Thoracic aorta (tissue), 2 donors: ENCODE measurements at regions not wholly inside any gene's neighbourhood (a gene's known extent, or its start where the extent isn't known, plus 50 kb on each side); places are given as distances from the start of the nearest gene placed in this dataset.

Source experiments
- ATAC-seq: fragments of 150-250 bp; one replicate; pipeline ENCODE4 v1.8.0; 2017; ENCODE audit warnings: low read depth; ENCODE audit not compliant: insufficient number of reproducible peaks, low FRiP score
- DNase-seq: peaks from one replicate; pipeline ENCODE4 v3.0.0-alpha.2; 2020; ENCODE audit warnings: low spot score
- H3K27ac ChIP-seq, 2 donors: fragments of 200-600 bp; sonication (generic); 1 replicate in 1 of 2; 2 replicates in 1 of 2; pipeline ENCODE4 v1.5.1; 2016; ENCODE audit warnings: mild to moderate bottlenecking in 2 of 2, moderate library complexity in 2 of 2
- H3K27me3 ChIP-seq: fragments of 200-600 bp; sonication (generic); replicated peaks from 2 replicates; pipeline ENCODE4 v1.6.0; 2016; ENCODE audit warnings: mild to moderate bottlenecking; ENCODE audit not compliant: insufficient read depth
- H3K36me3 ChIP-seq: fragments of 200-600 bp; sonication (generic); one replicate; pipeline ENCODE4 v1.5.1; 2016
- H3K4me1 ChIP-seq, 2 donors: fragments of 200-600 bp; sonication (generic); 1 replicate in 1 of 2; 2 replicates in 1 of 2; pipeline versions ENCODE4 v1.5.1 to v1.6.0; 2016; ENCODE audit warnings: low read depth in 2 of 2, mild to moderate bottlenecking in 1 of 2; ENCODE audit not compliant: control insufficient read depth in 1 of 2
- H3K4me3 ChIP-seq: fragments of 200-600 bp; sonication (generic); 2 replicates; pipeline ENCODE4 v1.5.1; 2016; ENCODE audit warnings: mild to moderate bottlenecking
- H3K9me3 ChIP-seq: fragments of 200-600 bp; sonication (generic); 2 replicates; pipeline ENCODE4 v1.5.1; 2016
- TF ChIP-seq, protein P1 (sequence below): fragments of 200-600 bp; sonication (generic); IDR thresholded peaks from one replicate; pipeline ENCODE4 v1.5.1; 2019; ENCODE audit warnings: antibody characterized with exemption

DNA sequence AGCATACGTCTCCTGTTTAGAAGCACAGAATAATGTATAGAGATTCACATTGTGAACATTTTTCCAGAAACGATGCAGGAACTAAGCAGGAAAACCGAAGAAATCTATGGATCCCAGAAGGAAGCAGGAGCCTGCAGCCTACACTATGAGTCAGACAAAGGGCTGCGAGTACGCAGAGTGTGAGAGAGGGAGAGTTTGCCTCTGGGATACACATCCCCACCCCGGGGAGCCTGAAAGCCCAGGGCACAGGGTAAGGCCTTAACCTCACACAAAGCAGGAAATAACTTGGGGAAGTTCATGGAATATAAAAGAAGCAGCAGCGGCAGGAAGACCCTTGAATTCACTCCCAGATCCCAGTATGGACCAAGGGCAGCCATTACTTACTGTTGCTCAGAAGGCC is 842.1 kb upstream of the MANEA start:
- Histone ChIP-seq H3K4me3 (no peak overlapping the region), H3K27me3 (no peaks in the 10 kb centered on the region), H3K27ac (no peak overlapping the region), H3K9me3 (no peaks in the 10 kb centered on the region), H3K36me3 (no peaks in the 10 kb centered on the region), H3K4me1 (no peaks in the 10 kb centered on the region)
- ATAC-seq: no peak
- no peak for DNase-seq
- TF ChIP-seq, protein P1, sequence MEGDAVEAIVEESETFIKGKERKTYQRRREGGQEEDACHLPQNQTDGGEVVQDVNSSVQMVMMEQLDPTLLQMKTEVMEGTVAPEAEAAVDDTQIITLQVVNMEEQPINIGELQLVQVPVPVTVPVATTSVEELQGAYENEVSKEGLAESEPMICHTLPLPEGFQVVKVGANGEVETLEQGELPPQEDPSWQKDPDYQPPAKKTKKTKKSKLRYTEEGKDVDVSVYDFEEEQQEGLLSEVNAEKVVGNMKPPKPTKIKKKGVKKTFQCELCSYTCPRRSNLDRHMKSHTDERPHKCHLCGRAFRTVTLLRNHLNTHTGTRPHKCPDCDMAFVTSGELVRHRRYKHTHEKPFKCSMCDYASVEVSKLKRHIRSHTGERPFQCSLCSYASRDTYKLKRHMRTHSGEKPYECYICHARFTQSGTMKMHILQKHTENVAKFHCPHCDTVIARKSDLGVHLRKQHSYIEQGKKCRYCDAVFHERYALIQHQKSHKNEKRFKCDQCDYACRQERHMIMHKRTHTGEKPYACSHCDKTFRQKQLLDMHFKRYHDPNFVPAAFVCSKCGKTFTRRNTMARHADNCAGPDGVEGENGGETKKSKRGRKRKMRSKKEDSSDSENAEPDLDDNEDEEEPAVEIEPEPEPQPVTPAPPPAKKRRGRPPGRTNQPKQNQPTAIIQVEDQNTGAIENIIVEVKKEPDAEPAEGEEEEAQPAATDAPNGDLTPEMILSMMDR: no peak

DNA sequence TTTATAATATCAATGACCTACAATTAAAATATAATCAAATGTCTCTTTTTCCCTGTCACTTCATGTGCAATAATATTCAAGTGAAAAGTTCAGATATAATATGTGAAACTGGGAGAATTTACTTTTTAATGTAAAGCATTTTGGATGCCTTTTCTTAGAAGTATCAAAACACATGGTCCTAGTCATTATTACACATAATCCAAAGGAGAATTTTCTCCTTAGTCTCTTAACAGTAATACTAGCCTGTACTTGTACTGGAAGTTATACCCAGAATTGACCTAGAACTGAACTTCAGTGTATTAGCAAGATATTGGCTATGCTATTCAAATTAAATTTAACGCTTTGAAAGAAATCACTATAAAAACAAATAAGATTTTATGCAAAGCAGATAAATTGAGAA is 842.6 kb upstream of the MANEA start:
- no peak for ATAC-seq
- Histone ChIP-seq H3K9me3 (no peaks in the 10 kb centered on the region), H3K4me3 (no peak overlapping the region), H3K4me1 (no peaks in the 10 kb centered on the region), H3K36me3 (no peaks in the 10 kb centered on the region), H3K27me3 (no peaks in the 10 kb centered on the region), H3K27ac (no peak overlapping the region)
- TF ChIP-seq, protein P1: no peak
- DNase-seq: no peak

DNA sequence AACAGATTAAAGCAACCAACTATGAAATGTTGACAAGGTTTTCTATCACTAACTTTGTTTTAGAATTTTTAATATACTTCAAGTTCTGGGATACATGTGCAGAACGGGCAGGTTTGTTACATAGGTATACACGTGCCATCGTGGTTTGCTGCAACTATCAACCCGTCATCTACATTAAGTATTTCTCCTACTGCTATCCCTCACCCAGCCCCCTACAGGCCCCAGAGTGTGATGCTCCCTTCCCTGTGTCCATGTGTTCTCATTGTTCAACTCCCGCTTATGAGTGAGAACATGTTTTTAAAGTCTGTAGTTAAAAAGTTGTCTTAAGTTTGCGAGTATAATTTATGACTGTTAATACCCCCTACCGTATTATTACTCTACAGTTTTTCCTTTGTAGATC is 844.3 kb upstream of the MANEA start:
- H3K27ac ChIP-seq: no peak overlapping the region
- H3K36me3 ChIP-seq: no peaks in the 10 kb centered on the region
- H3K4me3 ChIP-seq: no peak overlapping the region
- no peaks in the 10 kb centered on the region for H3K27me3 ChIP-seq
- H3K9me3 ChIP-seq: no peaks in the 10 kb centered on the region
- no peak for ATAC-seq
- TF ChIP-seq, protein P1: no peak
- H3K4me1 ChIP-seq: no peaks in the 10 kb centered on the region
- no peak for DNase-seq

DNA sequence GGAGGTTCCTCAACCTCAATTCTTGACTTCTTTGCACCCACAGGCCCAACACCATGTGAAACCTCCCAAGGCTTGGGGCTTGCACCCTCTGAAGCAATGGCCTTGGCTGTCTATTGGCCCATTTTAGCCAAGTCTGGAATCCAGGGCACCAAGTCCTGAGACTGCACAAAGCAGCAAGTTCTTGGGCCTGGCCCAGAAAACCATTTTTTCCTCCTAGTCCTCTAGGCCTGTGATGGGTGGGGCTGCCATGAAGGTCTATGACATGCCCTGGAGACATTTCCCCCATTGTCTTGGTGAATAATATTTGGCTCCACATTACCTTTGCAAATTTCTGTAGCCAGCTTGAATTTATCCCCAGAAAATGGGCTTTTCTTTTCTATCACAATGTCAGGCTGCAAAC is 849.6 kb upstream of the MANEA start:
- Histone ChIP-seq H3K27ac (no peak overlapping the region), H3K4me3 (no peak overlapping the region), H3K27me3 (no peaks in the 10 kb centered on the region), H3K36me3 (no peaks in the 10 kb centered on the region), H3K9me3 (no peaks in the 10 kb centered on the region), H3K4me1 (no peaks in the 10 kb centered on the region)
- ATAC-seq: no peak
- TF ChIP-seq, protein P1: no peak
- no peak for DNase-seq

DNA sequence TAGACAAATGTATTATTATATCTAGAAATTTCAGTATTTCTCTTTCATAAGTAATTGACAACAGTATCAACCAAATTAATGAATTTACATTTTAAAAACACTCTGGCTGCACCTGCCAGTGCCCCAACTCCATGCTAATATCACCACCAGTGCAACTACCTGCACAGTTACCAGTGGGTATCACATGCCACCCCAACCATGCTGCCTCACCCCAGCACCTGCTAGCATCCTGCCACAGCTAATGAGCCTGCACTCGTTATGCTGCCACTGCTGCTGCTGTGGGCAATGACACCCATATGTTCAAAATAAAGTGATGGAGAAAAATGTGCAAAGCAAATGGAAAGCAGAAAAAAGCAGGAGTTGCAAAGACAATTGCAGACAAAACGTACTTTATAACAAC is 855.9 kb upstream of the MANEA start:
- no peaks in the 10 kb centered on the region for H3K27me3 ChIP-seq
- no peaks in the 10 kb centered on the region for H3K4me1 ChIP-seq
- H3K27ac ChIP-seq: no peak overlapping the region
- no peak for ATAC-seq
- no peaks in the 10 kb centered on the region for H3K9me3 ChIP-seq
- TF ChIP-seq, protein P1: no peak
- no peak for DNase-seq
- no peak overlapping the region for H3K4me3 ChIP-seq
- H3K36me3 ChIP-seq: no peaks in the 10 kb centered on the region
